Adrenal gland (tissue), 5 donors: ENCODE measurements at regions not wholly inside any gene's neighbourhood (a gene's known extent, or its start where the extent isn't known, plus 50 kb on each side); places are given as distances from the start of the nearest gene placed in this dataset.

ENCODE experiments used
- CTCF ChIP-seq, 6 experiments: fragments of 450-650 bp in 4 of 6; fragments of 200-600 bp in 2 of 6; sonication (generic) in 1 of 6; IDR thresholded peaks; 1 replicate in 5 of 6; 2 replicates in 1 of 6; pipeline versions ENCODE4 v1.5.1 to v1.8.0; 2016 to 2021; ENCODE audit warnings: antibody characterized with exemption in 6 of 6, mild to moderate bottlenecking in 2 of 6, moderate library complexity in 1 of 6
- POLR2A ChIP-seq, 2 donors: fragments of 450-650 bp; IDR thresholded peaks; one replicate each; pipeline ENCODE4 v1.6.1; 2017; ENCODE audit warnings: antibody characterized with exemption in 2 of 2, mild to moderate bottlenecking in 2 of 2, moderate library complexity in 1 of 2
- donor health status: DM: no; HTN: no; CAD: no.

GRCh38 chr21:31576428-31576827, 83.1 kb upstream of the SOD1 start:
- no peak for TF ChIP-seq CTCF (IDR thresholded peaks at IDR 0.05)
- TF ChIP-seq POLR2A (IDR thresholded peaks at IDR 0.05) = no peak
